GM12875 (cell line): ENCODE measurements at regions not wholly inside any gene's neighbourhood (a gene's known extent, or its start where the extent isn't known, plus 50 kb on each side); places are given as distances from the start of the nearest gene placed in this dataset.

Experiments used
- H3K4me3 ChIP-seq: one replicate; pipeline ENCODE4 v1.5.1; 2011; ENCODE audit warnings: low read depth, low read length, control low read depth
- CTCF ChIP-seq: IDR thresholded peaks from 2 replicates; pipeline ENCODE4 v1.5.1; 2011; ENCODE audit warnings: low read depth, mild to moderate bottlenecking, control low read depth, inconsistent platforms, low read length, moderate library complexity, borderline replicate concordance; ENCODE audit not compliant: insufficient read depth

- H3K4me3 ChIP-seq, result no peak overlapping the region
- no peak for TF ChIP-seq CTCF
Measured at GRCh38 chr2:118502106-118502505, 345.3 kb downstream of the EN1 start.

- no peak for TF ChIP-seq CTCF
Measured at GRCh38 chr2:118498943-118499342, 348.5 kb downstream of the EN1 start.

GRCh38 chr2:118496870-118497611, 350.4 kb downstream of the EN1 start:
- no peak overlapping the region for H3K4me3 ChIP-seq
- TF ChIP-seq CTCF, result no peak

More at GRCh38 chr2:118498943-118499342, 348.5 kb downstream of the EN1 start:
- no peak overlapping the region for H3K4me3 ChIP-seq

GRCh38 chr2:118496467-118496866, 351.0 kb downstream of the EN1 start:
- no peak overlapping the region for H3K4me3 ChIP-seq
- TF ChIP-seq CTCF, result no peak

- no peak overlapping the region for H3K4me3 ChIP-seq
- TF ChIP-seq CTCF, result no peak
Measured at GRCh38 chr2:118495290-118495689, 352.2 kb downstream of the EN1 start.

- TF ChIP-seq CTCF, result no peak
- H3K4me3 ChIP-seq, result no peak overlapping the region
Measured at GRCh38 chr2:118493213-118493612, 354.2 kb downstream of the EN1 start.

- no peak overlapping the region for H3K4me3 ChIP-seq
- TF ChIP-seq CTCF, result peak; percentile 27; the same call in 1 of the 2 replicates
Measured at GRCh38 chr2:118492335-118492734, 355.1 kb downstream of the EN1 start.
